H1 (cell line): ENCODE measurements at regions not wholly inside any gene's neighbourhood (a gene's known extent, or its start where the extent isn't known, plus 50 kb on each side); places are given as distances from the start of the nearest gene placed in this dataset.
"Not testable (repeated sequence)": the region's sequence is repeated elsewhere in the genome, so short reads cannot be mapped to it uniquely, and the experiment has no call there.

Experiments
- CHD1 ChIP-seq: IDR thresholded peaks from 2 replicates; pipeline ENCODE4 v1.6.1; 2012; ENCODE audit warnings: low read depth, low read length, improper control_type of control experiment
- EZH2 ChIP-seq: fragments of 200-600 bp; sonication (generic); IDR thresholded peaks from 2 replicates; pipeline ENCODE4 v1.7.1; 2012; ENCODE audit warnings: low read depth, mild to moderate bottlenecking, moderate library complexity, low read length, inconsistent platforms; ENCODE audit not compliant: severe bottlenecking
- HDAC2 ChIP-seq, 2 experiments: fragments of 300-600 bp in 1 of 2; sonication (generic) in 1 of 2; IDR thresholded peaks; 2 replicates each; pipeline ENCODE4 v1.6.1; 2011 to 2012; ENCODE audit warnings: low read depth in 2 of 2, low read length in 2 of 2, mild to moderate bottlenecking in 2 of 2, moderate library complexity in 2 of 2, borderline replicate concordance in 1 of 2, inconsistent platforms in 1 of 2
- JUND ChIP-seq: IDR thresholded peaks from 2 replicates; pipeline ENCODE4 v1.6.1; 2011; ENCODE audit warnings: mild to moderate bottlenecking, improper control_type of control experiment, low read length
- POLR2A ChIP-seq, 2 experiments: IDR thresholded peaks; 1 replicate in 1 of 2; 2 replicates in 1 of 2; pipeline ENCODE4 v1.6.1; 2011; ENCODE audit warnings: low read depth in 2 of 2, low read length in 2 of 2, mild to moderate bottlenecking in 2 of 2; ENCODE audit errors: control extremely low read depth in 1 of 2
- RAD21 ChIP-seq, 2 experiments: IDR thresholded peaks in 1 of 2; conservative IDR thresholded peaks in 1 of 2; 2 replicates each; pipeline ENCODE4 v1.6.1; 2011; ENCODE audit warnings: low read depth in 2 of 2, low read length in 2 of 2, improper control_type of control experiment in 1 of 2, inconsistent platforms in 1 of 2, mild to moderate bottlenecking in 1 of 2, moderate library complexity in 1 of 2
- SIN3A ChIP-seq, 2 experiments: IDR thresholded peaks in 1 of 2; conservative IDR thresholded peaks in 1 of 2; 2 replicates each; pipeline ENCODE4 v1.6.1; 2011 to 2012; ENCODE audit warnings: low read length in 2 of 2, improper control_type of control experiment in 1 of 2, low read depth in 1 of 2, mild to moderate bottlenecking in 1 of 2
- SP1 ChIP-seq: IDR thresholded peaks from 2 replicates; pipeline ENCODE4 v1.6.1; 2011; ENCODE audit warnings: low read depth, low read length
- SP2 ChIP-seq: IDR thresholded peaks from 2 replicates; pipeline ENCODE4 v1.6.1; 2012; ENCODE audit warnings: mild to moderate bottlenecking, low read length, inconsistent platforms
- SP4 ChIP-seq: IDR thresholded peaks from 2 replicates; pipeline ENCODE4 v1.6.1; 2012; ENCODE audit warnings: low read length, inconsistent platforms
- TF ChIP-seq, protein P1 (sequence below), 3 experiments: IDR thresholded peaks; 1 replicate in 2 of 3; 2 replicates in 1 of 3; pipeline versions ENCODE4 v1.5.1 to v1.6.1; 2011; ENCODE audit warnings: low read length in 3 of 3, mild to moderate bottlenecking in 3 of 3, inconsistent platforms in 2 of 3, low read depth in 1 of 3, moderate library complexity in 1 of 3; ENCODE audit not compliant: insufficient read depth in 1 of 3; ENCODE audit errors: control extremely low read depth in 1 of 3
- TF ChIP-seq, protein P2 (sequence below): IDR thresholded peaks from 2 replicates; pipeline ENCODE4 v1.6.1; 2012; ENCODE audit warnings: low read length, inconsistent platforms

DNA sequence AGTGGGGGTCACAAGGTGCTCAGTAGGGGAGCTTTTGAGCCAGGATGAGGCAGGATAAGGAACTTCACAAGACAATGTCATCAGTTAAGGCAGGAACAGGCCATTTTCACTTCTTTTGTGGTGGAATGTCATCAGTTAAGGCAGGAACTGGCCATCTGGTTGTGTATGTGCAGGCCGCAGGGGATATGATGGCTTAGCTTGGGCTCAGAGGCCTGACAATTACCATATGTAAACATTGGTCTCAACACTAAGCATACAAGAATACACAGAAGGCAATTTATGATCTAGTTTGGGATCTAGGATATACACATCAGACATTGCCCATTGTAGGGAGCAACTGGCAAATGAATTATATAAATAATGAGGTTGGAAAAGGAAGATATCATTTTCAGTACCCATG lies 155.4 kb upstream of the CTSO start:
- TF ChIP-seq SP4; CHD1; SP1; EZH2; SP2; POLR2A (IDR thresholded peaks at IDR 0.05; ENCODE audit: control extremely low read depth in 1 of 2, low read depth in 2 of 2, low read length in 2 of 2); JUND; HDAC2 (IDR thresholded peaks at IDR 0.05; ENCODE audit: borderline replicate concordance in 1 of 2, low read depth in 2 of 2, low read length in 2 of 2); SIN3A (conservative IDR thresholded peaks at IDR 0.05 in 1 of 2, IDR thresholded peaks at IDR 0.05 in 1 of 2; ENCODE audit: low read depth in 1 of 2, low read length in 2 of 2); RAD21 (IDR thresholded peaks at IDR 0.05 in 1 of 2, conservative IDR thresholded peaks at IDR 0.05 in 1 of 2; ENCODE audit: low read depth in 2 of 2, low read length in 2 of 2): not testable (repeated sequence)
- TF ChIP-seq, protein P1, sequence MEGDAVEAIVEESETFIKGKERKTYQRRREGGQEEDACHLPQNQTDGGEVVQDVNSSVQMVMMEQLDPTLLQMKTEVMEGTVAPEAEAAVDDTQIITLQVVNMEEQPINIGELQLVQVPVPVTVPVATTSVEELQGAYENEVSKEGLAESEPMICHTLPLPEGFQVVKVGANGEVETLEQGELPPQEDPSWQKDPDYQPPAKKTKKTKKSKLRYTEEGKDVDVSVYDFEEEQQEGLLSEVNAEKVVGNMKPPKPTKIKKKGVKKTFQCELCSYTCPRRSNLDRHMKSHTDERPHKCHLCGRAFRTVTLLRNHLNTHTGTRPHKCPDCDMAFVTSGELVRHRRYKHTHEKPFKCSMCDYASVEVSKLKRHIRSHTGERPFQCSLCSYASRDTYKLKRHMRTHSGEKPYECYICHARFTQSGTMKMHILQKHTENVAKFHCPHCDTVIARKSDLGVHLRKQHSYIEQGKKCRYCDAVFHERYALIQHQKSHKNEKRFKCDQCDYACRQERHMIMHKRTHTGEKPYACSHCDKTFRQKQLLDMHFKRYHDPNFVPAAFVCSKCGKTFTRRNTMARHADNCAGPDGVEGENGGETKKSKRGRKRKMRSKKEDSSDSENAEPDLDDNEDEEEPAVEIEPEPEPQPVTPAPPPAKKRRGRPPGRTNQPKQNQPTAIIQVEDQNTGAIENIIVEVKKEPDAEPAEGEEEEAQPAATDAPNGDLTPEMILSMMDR (IDR thresholded peaks at IDR 0.05; ENCODE audit: control extremely low read depth in 1 of 3, insufficient read depth in 1 of 3, low read depth in 1 of 3, low read length in 3 of 3), result not testable (repeated sequence)
- TF ChIP-seq, protein P2, sequence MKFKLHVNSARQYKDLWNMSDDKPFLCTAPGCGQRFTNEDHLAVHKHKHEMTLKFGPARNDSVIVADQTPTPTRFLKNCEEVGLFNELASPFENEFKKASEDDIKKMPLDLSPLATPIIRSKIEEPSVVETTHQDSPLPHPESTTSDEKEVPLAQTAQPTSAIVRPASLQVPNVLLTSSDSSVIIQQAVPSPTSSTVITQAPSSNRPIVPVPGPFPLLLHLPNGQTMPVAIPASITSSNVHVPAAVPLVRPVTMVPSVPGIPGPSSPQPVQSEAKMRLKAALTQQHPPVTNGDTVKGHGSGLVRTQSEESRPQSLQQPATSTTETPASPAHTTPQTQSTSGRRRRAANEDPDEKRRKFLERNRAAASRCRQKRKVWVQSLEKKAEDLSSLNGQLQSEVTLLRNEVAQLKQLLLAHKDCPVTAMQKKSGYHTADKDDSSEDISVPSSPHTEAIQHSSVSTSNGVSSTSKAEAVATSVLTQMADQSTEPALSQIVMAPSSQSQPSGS, result not testable (repeated sequence)
